ENCODE measurements at regions not wholly inside any gene's neighbourhood (a gene's known extent, or its start where the extent isn't known, plus 50 kb on each side); places are given as distances from the start of the nearest gene placed in this dataset.

DNA sequence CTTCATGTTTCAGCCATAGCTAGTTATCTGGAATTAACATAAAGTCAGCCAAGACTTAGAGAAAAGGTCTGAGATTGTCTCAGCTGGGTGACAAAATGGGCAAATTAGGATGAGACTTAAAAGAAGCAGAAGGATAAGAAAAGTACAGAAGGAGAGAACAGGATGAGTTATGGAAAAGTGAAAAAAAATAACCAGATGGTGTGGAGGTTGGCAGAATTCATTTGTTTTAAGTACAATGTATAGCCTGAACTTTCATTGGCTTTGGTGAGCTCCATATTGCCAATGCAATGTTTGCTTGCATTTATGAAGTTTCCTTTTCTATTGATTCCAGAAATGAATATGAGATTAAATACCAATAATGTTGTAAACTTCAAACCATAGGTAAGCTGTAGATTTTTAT lies 447.2 kb upstream of the DPH6 start:
- ChIA-PET CTCF (interaction anchor here (0.6 kb wide), 1 partner anchor 222 kb away, joined by 3 read pairs; no protein-coding TSS in a partner anchor), POLR2A (ENCODE audit: low non-redundant PET) (no interaction called here)
- no peak overlapping the region for H3K27ac ChIP-seq
- no peak for TF ChIP-seq CTCF (conservative IDR thresholded peaks at IDR 0.05; ENCODE audit: low read depth)
- DNase-seq (ENCODE audit: low spot score), result no peak

GRCh38 chr15:35994876-35995275 lies 448.9 kb upstream of the DPH6 start:
- ChIA-PET POLR2A (ENCODE audit: low non-redundant PET) (no interaction called here), CTCF (no interaction called here)

DNA sequence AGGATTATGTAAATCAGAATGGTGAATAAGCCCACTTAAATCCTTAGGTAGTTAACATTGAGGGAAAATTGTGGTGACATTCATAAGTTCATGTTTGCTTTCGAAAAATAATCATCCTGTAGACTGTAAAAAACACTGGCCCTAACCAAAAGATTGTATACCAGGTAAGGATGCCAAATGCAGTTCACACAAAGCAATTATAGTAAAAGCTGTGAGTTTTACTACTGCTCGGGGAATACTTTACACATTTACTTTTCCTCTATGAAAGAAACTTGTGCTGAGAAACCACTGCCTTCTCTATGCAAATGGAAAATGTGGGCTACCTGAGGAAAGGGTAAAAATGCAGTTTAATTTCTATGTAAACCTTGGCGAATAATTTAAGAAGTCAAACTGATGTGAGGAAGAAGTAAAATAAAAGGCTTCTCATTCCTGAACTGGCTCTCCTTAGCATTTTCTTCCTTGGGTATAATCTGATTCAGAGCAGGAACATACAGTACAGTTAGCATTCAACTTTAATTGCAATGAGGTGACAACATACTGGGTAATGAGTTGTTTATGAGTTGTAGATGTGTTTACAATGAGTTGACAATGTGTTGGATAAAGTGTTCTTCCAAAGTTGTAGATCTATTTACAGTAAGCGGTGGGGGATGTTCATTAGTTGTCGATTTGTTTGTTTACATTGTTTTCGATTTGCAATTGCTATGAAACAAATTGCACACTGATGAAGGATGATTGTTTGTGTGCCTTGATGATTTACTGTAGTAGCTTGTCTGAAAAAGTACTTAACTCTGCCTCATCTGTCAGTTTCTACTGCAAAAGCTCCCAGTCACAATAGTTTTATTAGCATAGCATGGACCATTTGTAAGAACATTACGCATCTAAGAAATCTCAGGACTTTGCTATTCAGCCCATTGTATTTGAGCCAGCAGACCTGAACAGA lies 453.0 kb upstream of the DPH6 start:
- ChIA-PET CTCF (interaction anchor here (0.5 kb wide), 1 partner anchor 869 kb away, joined by 3 read pairs; no protein-coding TSS in a partner anchor), POLR2A (ENCODE audit: low non-redundant PET) (no interaction called here)
- TF ChIP-seq CTCF (conservative IDR thresholded peaks at IDR 0.05; ENCODE audit: low read depth), result no peak
- no peak overlapping the region for H3K27ac ChIP-seq
- no peak for DNase-seq (ENCODE audit: low spot score)

More at GRCh38 chr15:35994876-35995275, 448.9 kb upstream of the DPH6 start:
- no peak for TF ChIP-seq CTCF (conservative IDR thresholded peaks at IDR 0.05; ENCODE audit: low read depth)
- DNase-seq (ENCODE audit: low spot score), result no peak
- H3K27ac ChIP-seq, result no peak overlapping the region

DNA sequence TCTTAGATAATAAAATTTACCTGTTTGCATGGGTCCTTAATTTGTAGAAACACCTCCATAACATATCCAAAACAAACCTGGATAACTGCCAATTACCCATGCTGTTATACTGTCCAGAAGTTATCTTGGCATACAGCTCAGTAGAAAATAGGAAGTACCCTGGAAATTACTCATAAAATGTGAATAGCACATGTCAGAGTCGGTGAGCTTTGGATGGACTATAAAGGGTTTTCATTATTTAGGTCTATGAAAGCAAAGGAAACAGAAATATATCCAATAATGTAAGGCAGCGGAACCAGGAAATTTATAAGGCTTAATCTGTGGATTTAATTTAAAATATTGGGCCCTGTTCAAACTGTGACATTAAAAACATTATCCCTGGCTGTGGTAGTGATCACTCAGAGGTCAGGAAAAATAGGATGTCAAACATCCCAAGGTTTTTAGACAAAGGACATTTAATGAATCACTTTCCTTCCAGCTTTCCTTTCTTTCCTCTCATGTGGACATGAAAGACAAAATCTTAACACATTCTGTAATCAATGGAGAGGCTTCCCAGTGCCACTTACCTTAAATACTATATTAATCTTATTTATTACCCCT lies 459.0 kb upstream of the DPH6 start:
- ChIA-PET CTCF (interaction anchor here (0.7 kb wide), 1 partner anchor 113 kb away, joined by 3 read pairs; no protein-coding TSS in a partner anchor), POLR2A (ENCODE audit: low non-redundant PET) (no interaction called here)

DNA sequence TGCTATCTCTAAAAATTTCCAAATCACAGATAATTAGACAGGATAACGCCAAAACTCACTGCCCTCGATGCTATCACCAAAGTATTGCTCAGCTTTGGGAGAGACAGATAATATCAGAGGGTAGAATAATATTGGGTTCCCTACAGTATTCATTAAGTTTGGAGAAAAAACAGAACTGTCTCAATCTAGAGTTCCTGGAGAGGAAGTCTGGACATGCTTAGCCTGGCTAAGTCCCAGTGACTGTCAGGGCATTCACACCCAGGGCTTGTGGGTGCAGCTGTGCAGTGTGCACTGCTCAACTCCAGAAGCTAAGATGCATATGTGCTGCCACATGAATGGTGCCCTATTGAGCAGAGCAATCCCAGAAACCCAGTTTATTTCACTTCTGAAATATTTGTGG lies 459.6 kb upstream of the DPH6 start:
- CTCF ChIA-PET, result interaction anchor here (0.7 kb wide), 1 partner anchor 421 kb away, joined by 3 read pairs; no protein-coding TSS in a partner anchor
- POLR2A ChIA-PET (ENCODE audit: low non-redundant PET), result no interaction called here
- no peak for DNase-seq (ENCODE audit: low spot score)
- H3K27ac ChIP-seq, result no peak overlapping the region
- no peak for TF ChIP-seq CTCF (conservative IDR thresholded peaks at IDR 0.05; ENCODE audit: low read depth)

More for the DNA sequence above, 459.0 kb upstream of the DPH6 start:
- no peak for DNase-seq (ENCODE audit: low spot score)
- H3K27ac ChIP-seq, result no peak overlapping the region
- no peak for TF ChIP-seq CTCF (conservative IDR thresholded peaks at IDR 0.05; ENCODE audit: low read depth)

GRCh38 chr15:36007699-36008098 lies 461.7 kb upstream of the DPH6 start:
- DNase-seq (ENCODE audit: low spot score), result no peak
- ChIA-PET CTCF (no interaction called here), POLR2A (ENCODE audit: low non-redundant PET) (no interaction called here)
- H3K27ac ChIP-seq, result no peak overlapping the region
- TF ChIP-seq CTCF (conservative IDR thresholded peaks at IDR 0.05; ENCODE audit: low read depth), result no peak
